ENCODE measurements at regions not wholly inside any gene's neighbourhood (a gene's known extent, or its start where the extent isn't known, plus 50 kb on each side); places are given as distances from the start of the nearest gene placed in this dataset.

DNA sequence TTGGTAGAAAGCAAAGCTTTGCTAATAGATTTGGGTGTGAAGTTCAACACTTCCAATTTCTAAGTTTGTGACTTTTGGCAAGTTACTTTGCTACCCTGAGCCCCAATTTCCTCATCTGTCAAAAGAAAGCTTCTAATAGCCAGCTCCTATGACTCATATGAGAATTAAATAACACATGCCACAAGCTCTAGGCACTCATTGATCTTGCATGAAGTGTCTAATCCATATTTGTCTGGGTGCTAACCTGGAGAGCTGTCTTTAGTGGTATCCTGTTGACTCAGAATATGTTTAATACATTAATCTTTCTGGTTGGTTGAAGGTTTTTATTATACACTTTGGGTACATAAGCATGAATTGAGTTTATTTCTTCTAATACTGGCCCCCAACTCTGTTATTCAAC, 188.8 kb downstream of the POSTN start:
- DNase-seq (ENCODE audit: low read depth): no peak

GRCh38 chr13:37407156-37407555, 191.4 kb downstream of the POSTN start:
- DNase-seq (ENCODE audit: low read depth): no peak

DNA sequence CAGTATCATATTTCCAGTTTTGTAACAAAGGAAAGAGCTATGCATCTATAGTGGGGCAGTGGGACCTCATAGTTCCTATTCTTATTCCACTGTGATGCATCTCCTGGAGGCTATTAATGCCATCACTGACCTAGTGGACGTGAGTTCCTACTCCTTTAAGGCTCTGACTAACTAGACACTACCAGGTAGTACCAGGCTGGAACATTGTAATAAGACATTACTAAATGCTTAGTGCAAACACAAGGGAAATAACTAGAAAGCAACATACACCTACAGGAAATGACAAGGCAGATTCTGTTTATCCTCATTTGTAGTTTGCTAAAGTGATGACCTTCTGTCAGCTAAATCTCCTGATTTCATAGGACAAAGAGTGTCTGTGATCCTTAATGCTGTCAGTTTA, 192.5 kb downstream of the POSTN start:
- DNase-seq (ENCODE audit: low read depth): no peak

DNA sequence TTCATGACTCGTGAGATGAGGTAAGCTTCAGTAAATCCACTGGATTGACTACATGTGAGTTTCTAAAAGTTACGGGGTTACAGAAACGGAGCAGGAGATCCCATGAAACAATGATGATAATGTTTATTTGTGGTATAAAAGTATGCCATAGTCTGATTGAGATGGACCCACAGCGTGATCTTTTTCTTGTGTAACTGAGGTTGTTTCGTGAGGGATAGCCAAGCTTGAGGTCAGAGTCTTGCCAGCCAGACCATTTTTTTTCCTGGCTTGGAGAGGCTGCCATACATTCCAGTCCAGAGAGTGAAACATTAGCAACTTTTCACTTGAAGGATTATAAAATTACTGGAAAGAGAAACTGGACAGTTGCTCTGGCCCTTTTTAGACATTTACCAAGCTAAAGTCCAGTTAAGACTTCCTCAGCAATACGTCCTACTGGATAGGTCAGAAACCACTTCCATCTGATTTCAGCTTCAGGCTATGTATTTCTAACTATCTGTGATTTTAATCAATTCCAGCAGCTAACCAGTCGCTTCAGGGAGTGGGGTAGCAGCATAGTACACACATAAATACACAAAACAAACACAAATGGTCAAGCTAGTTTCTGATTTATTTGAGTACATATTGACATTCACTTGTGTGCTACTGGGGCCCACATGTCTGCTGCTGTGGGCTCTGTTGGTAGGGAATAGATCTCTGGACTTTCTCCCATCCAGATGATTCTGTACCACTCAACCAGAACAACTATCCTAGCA, 194.6 kb downstream of the POSTN start:
- no peak for DNase-seq (ENCODE audit: low read depth)

DNA sequence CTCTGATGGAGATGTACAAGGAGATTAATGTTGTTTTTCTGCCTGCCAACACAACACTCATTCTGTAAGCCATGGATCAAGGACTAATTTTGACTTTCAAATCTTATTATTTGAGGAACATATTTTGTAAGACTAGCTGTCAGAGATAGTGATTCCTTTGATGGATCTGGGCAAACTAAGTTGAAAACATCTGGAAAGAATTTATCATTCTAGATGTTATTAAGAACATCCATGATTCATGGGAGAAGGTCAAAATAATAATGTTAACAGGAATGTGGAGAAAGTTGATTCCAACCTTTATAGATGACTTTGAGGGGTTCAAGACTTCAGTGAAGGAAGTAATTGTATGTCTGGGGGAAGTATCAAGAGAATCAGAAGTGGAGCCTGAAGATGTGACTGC, 196.8 kb downstream of the POSTN start:
- no peak for DNase-seq (ENCODE audit: low read depth)

DNA sequence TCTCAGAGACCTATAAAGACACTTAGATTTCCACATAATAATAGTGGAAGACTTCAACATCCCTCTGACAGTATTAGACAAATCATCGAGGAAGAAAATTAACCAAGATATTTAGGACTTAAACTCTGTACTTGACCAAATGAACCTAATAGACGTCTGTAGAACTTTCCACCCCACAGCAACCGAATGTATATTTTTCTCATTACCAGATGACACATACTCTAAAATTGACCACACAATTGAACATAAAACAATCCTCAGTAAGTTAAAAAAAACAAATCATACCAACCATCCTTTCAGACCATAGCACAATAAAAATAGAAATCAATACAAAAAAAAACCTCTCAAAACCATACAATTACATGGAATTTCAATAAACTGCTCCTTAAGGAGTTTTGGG, 201.0 kb downstream of the POSTN start:
- no peak for DNase-seq (ENCODE audit: low read depth)

- DNase-seq (ENCODE audit: low read depth): no peak
Measured at GRCh38 chr13:37395544-37395943, 203.0 kb downstream of the POSTN start.

DNA sequence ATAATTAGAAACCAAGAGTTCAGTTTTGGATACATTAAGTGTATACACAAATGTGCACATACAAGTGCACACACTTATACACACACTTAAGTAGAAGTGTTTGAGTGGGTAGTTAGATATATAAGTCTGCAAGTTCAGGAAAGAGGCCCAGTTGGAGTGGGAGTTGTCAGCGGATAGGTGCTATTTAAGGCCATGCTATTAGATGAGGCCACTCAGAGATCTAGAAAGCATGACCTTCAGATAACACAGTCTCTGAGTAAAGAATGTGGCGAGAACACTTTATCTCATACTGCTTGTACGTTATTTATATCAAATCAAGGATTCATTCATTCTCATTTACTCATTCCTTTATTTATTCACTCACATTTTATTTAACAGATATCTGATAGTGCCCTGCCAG, 206.2 kb downstream of the POSTN start:
- no peak for DNase-seq (ENCODE audit: low read depth)

GRCh38 chr13:37390735-37391134, 207.8 kb downstream of the POSTN start:
- no peak for DNase-seq (ENCODE audit: low read depth)

GRCh38 chr13:37385956-37386670, 212.5 kb downstream of the POSTN start:
- DNase-seq (ENCODE audit: low read depth): no peak

GRCh38 chr13:37385248-37385647, 213.3 kb downstream of the POSTN start:
- no peak for DNase-seq (ENCODE audit: low read depth)

DNA sequence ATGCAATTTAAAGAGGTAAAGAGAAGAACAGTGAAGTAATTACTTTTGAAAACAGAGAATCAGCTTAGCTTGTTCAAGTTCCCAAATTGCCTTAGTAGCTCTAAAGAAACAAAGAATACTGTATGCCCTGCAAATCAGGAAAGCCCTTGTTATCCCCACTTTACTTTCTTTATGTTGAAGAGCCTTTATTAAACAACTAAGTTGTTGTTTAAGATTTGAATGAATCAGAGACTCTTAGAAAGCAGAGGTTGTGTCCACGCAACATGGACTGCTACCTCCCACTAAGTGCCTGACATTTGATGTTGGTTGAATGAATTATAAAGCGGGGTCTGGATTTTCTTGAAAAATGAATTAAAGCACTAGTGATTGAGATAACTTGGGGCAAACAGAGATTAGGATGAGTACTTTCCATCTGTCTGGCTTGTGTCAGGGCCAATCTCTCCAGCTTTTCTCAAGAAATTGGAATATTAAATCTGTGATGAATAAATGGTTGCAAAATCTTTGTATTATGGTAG, 214.7 kb downstream of the POSTN start:
- DNase-seq (ENCODE audit: low read depth): no peak

DNA sequence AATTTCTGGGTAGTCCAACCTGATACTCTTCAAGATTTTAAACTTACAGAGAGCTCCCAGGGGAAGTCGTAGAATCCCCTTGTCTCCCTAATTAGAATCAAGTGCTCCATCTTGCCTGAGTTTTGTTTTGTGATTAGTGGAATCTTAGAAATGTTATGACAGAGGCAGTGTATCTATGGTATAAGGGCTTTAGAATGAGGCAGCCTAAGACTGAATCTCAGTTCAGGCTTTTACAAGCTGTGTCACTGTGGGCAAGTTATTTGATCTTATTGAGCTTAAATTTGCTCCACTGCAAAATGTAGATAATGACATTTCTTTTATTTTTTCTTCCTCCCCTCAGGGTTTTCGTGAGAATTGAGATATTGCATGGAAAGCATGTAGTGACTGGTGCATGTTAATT, 215.5 kb downstream of the POSTN start:
- DNase-seq (ENCODE audit: low read depth): no peak

DNA sequence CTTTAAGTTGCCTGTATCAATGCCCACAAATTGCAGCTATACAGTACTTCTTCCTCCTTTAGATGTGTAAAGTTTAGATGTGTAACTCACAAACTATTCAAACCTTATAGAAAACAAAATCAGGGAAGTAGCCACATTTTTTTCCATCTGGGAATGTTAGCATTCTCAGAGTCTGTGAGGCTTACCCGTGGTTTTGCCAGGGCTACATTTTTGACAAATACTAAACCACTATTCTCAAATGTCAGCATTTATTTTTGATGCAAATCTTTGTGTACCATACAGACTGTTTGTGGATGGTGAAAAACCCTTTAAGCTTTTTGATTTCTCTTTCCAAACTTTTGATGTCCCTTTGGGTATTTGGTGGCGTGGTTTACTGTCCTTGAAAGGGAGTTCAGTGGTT, 216.4 kb downstream of the POSTN start:
- DNase-seq (ENCODE audit: low read depth): no peak

DNA sequence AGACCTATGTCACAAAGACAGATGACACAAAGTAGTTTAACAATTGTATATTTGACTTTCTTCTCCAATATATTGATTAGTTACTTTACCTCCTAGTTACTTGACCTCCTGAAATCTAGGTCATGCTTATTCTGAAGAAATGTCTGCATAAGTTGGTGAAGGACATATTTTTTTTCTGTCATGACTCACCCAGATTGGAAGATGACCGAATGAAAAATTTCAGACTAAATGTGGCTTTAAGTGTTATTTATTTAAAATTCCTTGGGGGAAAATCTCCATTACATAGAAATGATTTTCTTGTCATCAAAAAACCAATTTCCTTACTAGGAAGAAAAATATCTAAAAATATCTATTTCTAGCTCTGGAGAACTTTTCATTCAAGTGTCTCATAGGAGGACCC, 217.1 kb downstream of the POSTN start:
- DNase-seq (ENCODE audit: low read depth): no peak

DNA sequence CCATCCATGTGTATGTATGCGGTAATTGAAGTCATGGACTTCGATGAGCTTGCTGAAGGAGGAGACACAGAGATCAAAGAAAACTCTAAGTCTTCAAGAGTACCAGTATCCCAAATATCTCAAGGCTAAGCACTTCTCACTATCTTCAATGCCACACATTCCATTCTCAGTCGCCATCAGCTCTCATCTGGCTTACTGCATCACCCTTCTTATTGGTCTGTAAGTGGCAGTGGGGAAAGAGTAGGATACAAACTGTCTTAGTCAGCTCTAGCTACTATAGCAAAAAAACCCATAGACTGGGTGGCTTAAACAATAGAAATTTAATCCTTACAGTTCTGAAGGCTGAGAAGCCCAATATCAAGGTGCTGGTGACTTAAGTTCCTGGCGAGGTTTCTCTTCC, 218.7 kb downstream of the POSTN start:
- no peak for DNase-seq (ENCODE audit: low read depth)

GRCh38 chr13:37375724-37376123, 222.8 kb downstream of the POSTN start:
- DNase-seq (ENCODE audit: low read depth): no peak

DNA sequence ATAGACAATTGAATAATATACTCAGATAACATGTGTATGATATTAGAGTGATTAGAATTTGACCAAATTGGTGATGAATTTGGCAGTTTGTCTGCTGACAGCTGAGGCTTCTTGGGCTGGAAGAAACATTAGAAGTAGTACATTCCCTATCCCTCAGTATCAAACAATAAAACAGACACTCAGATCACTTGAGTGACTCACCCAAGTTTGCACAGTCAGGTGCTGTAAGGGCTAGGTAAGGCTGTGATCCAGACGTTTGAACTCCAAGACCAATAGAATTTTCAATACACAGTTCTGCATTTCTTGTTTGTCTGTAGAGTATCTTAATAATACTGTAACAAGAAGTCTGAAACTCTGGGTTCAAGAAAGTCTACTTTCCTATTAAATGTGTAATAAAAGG, 223.5 kb downstream of the POSTN start:
- DNase-seq (ENCODE audit: low read depth): no peak

DNA sequence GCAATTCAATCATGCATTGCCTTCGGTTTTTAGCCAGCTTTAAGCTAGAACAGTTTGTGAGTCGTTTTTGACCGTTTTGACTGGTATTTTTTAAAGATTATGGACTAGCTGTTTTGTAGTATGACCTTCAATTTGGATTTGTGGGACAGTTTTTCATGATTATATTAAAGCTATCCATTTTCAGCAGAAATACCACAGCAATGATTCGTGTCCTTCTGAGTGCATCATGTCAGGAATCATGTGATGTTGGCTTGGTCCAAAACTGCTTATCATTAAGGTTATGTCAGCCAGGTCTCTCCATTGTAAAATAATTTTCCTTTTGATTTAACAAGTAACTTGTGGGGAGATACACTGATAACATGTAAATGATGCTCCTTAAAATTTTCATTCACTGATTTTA, 229.0 kb downstream of the POSTN start:
- DNase-seq (ENCODE audit: low read depth): no peak

DNA sequence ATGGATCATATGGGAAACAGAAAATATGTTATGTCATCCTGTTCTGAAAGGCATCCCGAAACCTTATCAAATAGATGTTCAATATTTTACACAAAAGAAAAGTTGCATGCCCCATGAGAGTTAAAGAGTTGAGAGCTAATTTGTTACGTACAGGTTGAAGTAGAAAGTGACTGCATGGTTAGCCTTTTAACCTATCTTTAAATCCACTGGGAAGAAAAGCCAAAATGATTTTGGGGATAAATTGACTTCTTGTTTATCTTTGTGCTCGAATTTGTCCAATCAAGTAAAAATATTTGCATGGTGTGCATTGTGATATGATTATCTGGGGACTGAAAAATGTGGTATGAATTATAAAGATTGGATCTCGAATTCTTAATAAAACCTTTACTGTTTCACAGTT, 230.1 kb downstream of the POSTN start:
- DNase-seq (ENCODE audit: low read depth): no peak

DNA sequence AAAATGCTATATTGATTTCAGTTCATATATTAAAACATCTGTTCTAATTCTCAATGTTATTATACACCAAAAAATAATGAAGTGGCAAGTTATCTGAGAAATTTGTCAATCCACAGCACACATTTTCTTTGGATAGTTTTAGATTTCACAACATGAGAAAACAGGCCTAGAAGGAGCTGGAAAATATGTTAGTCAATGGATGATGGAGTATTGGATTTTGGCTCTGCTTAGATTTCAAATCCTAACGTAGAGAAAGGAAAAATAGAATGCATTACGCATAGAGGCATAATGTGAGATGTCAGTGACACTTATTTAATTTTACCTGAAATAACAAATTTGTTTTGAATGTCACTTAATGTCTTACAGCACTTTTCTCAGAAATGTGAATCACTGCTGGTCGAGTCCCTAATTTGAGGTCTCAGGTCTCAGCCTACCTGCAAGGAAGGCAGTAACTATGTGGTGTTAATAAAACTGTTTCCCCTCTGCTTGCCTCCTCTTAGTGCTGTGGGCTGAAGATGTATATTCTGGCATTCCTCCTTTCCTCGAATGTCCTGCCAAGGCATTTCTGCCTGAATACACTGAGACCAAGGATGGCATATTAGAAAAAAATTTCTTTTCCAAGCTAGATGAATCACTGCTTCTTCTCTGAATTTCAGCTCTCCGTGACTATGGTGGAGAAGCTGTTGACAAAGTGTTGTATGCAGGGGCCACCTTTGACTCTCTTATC, 232.4 kb downstream of the POSTN start:
- DNase-seq (ENCODE audit: low read depth): no peak

- DNase-seq (ENCODE audit: low read depth): no peak
Measured at GRCh38 chr13:37365496-37365895, 233.1 kb downstream of the POSTN start.

DNA sequence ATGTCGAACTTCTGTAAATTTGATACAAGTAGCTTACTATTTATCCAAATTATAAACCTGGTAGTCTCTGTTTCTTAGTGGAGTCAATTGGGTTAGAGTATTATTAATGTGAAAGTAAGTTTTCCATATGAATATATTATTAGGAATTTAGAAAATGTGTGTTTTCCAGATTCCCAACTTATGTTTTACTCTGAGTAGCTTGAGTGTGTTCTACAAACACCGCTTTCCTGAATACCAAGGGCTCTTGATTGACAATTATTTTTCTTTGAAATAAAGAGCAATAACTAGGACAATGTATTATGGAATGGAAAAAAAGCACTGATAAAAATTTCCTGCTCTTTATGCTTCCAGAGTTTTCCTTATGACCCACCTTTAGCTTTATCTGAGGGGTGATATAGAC, 233.6 kb downstream of the POSTN start:
- no peak for DNase-seq (ENCODE audit: low read depth)

Data from forelimb muscle (tissue), 1 donor.